ENCODE measurements at regions not wholly inside any gene's neighbourhood (a gene's known extent, or its start where the extent isn't known, plus 50 kb on each side); places are given as distances from the start of the nearest gene placed in this dataset.

GRCh38 chr4:41424522-41424921 is 113.4 kb upstream of the LIMCH1 start:
- Histone ChIP-seq H3K79me2 (no peaks in the 10 kb centered on the region), H3K4me1 (ENCODE audit: insufficient read depth) (peaks cover 15% of the 10 kb centered on the region), H3K4me2 (no peak overlapping the region), H3K9me2 (replicated peaks; ENCODE audit: insufficient read depth) (no peaks in the 10 kb centered on the region), H3K9me3 (ENCODE audit: low read depth) (no peaks in the 10 kb centered on the region), H3K36me3 (replicated peaks; ENCODE audit: insufficient read depth, low read depth) (no peaks in the 10 kb centered on the region), H4K20me1 (ENCODE audit: insufficient read depth, poor library complexity, severe bottlenecking) (no peaks in the 10 kb centered on the region), H2AFZ (no peak overlapping the region), H3K27ac (no peak overlapping the region), H3K27me3 (no peaks in the 10 kb centered on the region), H3K4me3 (no peak overlapping the region)
- DNase-seq (ENCODE audit: low spot score), result no peak
- TF ChIP-seq CTCF (IDR thresholded peaks at IDR 0.05; ENCODE audit: poor library complexity) (no peak), EZH2 (IDR thresholded peaks at IDR 0.05; ENCODE audit: borderline replicate concordance) (no peak), EZH2phosphoT487 (IDR thresholded peaks at IDR 0.05; ENCODE audit: low read depth, severe bottlenecking, unreplicated experiment) (no peak)

- H3K79me2 ChIP-seq, result no peaks in the 10 kb centered on the region
- no peak overlapping the region for H3K4me3 ChIP-seq
- H2AFZ ChIP-seq, result no peak overlapping the region
- H3K27me3 ChIP-seq, result no peaks in the 10 kb centered on the region
- TF ChIP-seq EZH2 (IDR thresholded peaks at IDR 0.05; ENCODE audit: borderline replicate concordance) (no peak), EZH2phosphoT487 (IDR thresholded peaks at IDR 0.05; ENCODE audit: low read depth, severe bottlenecking, unreplicated experiment) (no peak), CTCF (IDR thresholded peaks at IDR 0.05; ENCODE audit: poor library complexity) (no peak)
- WGBS (ENCODE audit: low lambda C conversion rate, missing lambda C conversion rate), result no CpG with 5 or more reads among the region's 1 CpG
- H3K4me1 ChIP-seq (ENCODE audit: insufficient read depth), result peaks cover 15% of the 10 kb centered on the region
- H4K20me1 ChIP-seq (ENCODE audit: insufficient read depth, poor library complexity, severe bottlenecking), result no peaks in the 10 kb centered on the region
- DNase-seq (ENCODE audit: low spot score), result peak; percentile 22
- H3K9me2 ChIP-seq (replicated peaks; ENCODE audit: insufficient read depth), result no peaks in the 10 kb centered on the region
- no peak overlapping the region for H3K4me2 ChIP-seq
- no peaks in the 10 kb centered on the region for H3K36me3 ChIP-seq (replicated peaks; ENCODE audit: insufficient read depth, low read depth)
- peak overlapping the region; percentile 9 for H3K27ac ChIP-seq
- no peaks in the 10 kb centered on the region for H3K9me3 ChIP-seq (ENCODE audit: low read depth)
Observed at GRCh38 chr4:41425650-41426049, 112.3 kb upstream of the LIMCH1 start.

GRCh38 chr4:41426539-41426938 is 111.4 kb upstream of the LIMCH1 start:
- 35% methylated on average over 3 of the region's 3 CpGs for WGBS (ENCODE audit: low lambda C conversion rate, missing lambda C conversion rate)
- no peak overlapping the region for H2AFZ ChIP-seq

More at GRCh38 chr4:41426539-41426938, 111.4 kb upstream of the LIMCH1 start:
- H3K9me3 ChIP-seq (ENCODE audit: low read depth), result no peaks in the 10 kb centered on the region
- H4K20me1 ChIP-seq (ENCODE audit: insufficient read depth, poor library complexity, severe bottlenecking), result no peaks in the 10 kb centered on the region
- H3K4me3 ChIP-seq, result no peak overlapping the region
- peak overlapping the region; percentile 62 for H3K27ac ChIP-seq
- no peaks in the 10 kb centered on the region for H3K27me3 ChIP-seq
- no peak for DNase-seq (ENCODE audit: low spot score)
- TF ChIP-seq EZH2phosphoT487 (IDR thresholded peaks at IDR 0.05; ENCODE audit: low read depth, severe bottlenecking, unreplicated experiment) (no peak), CTCF (IDR thresholded peaks at IDR 0.05; ENCODE audit: poor library complexity) (no peak), EZH2 (IDR thresholded peaks at IDR 0.05; ENCODE audit: borderline replicate concordance) (no peak)
- peaks cover 18% of the 10 kb centered on the region for H3K4me1 ChIP-seq (ENCODE audit: insufficient read depth)
- H3K36me3 ChIP-seq (replicated peaks; ENCODE audit: insufficient read depth, low read depth), result no peaks in the 10 kb centered on the region
- H3K9me2 ChIP-seq (replicated peaks; ENCODE audit: insufficient read depth), result no peaks in the 10 kb centered on the region
- H3K4me2 ChIP-seq, result no peak overlapping the region
- H3K79me2 ChIP-seq, result no peaks in the 10 kb centered on the region
